PC-3 (cell line): ENCODE measurements at regions not wholly inside any gene's neighbourhood (a gene's known extent, or its start where the extent isn't known, plus 50 kb on each side); places are given as distances from the start of the nearest gene placed in this dataset.

Source experiments
- ATAC-seq: fragments of 200-7000 bp; cut with Tn5 transposase; 2 replicates; pipeline ENCODE4 v1.9.1; 2020; ENCODE audit warnings: mild to moderate bottlenecking, moderate library complexity
- BruUV-seq: library from RNA; stranded (reverse); fragments of 400-500 nt; replicated peaks from 2 replicates; lab custom pipeline; 2021; lab: Mats Ljungman, UMichigan
- CTCF ChIA-PET: fragments of 300-600 bp; sonication (Branson Sonifier 250); formaldehyde crosslinking; loops from one replicate; lab custom pipeline; 2022; ENCODE audit warnings: antibody characterized with exemption; lab: Charles Lee
- POLR2A ChIA-PET: fragments of 300-600 bp; sonication (Branson Sonifier 250); formaldehyde crosslinking; loops from one replicate; lab custom pipeline; 2022; ENCODE audit warnings: antibody characterized with exemption; ENCODE audit not compliant: unreplicated experiment; lab: Charles Lee
- DNase-seq: peaks from one replicate; pipeline ENCODE4 v3.0.0-alpha.2; 2015
- H2AFZ ChIP-seq: fragments of 300-600 bp; sonication (generic); 2 replicates; pipeline ENCODE4 v1.6.0; 2016; ENCODE audit warnings: antibody characterized with exemption, low read length
- H3F3A ChIP-seq: fragments of 300-600 bp; sonication (generic); one replicate; pipeline ENCODE4 v1.6.0; 2017; ENCODE audit warnings: antibody characterized with exemption, low read length, control low read depth, mild to moderate bottlenecking; ENCODE audit not compliant: unreplicated experiment
- H3K27ac ChIP-seq: fragments of 300-600 bp; sonication (generic); 2 replicates; pipeline ENCODE4 v1.5.1; 2016; ENCODE audit warnings: mild to moderate bottlenecking, low read length
- H3K27me3 ChIP-seq: fragments of 300-600 bp; sonication (generic); 2 replicates; pipeline ENCODE4 v1.6.1; 2016; ENCODE audit warnings: low read length, mixed read lengths
- H3K36me3 ChIP-seq: fragments of 300-600 bp; sonication (generic); 2 replicates; pipeline ENCODE4 v1.6.1; 2016; ENCODE audit warnings: low read depth, mixed run types, low read length, mixed read lengths
- H3K4me1 ChIP-seq: fragments of 300-600 bp; sonication (generic); 2 replicates; pipeline ENCODE4 v1.5.1; 2016; ENCODE audit warnings: low read length; ENCODE audit not compliant: insufficient read depth
- H3K4me2 ChIP-seq: fragments of 300-600 bp; sonication (generic); 2 replicates; pipeline ENCODE4 v1.6.0; 2016; ENCODE audit warnings: low read length
- H3K4me3 ChIP-seq: fragments of 300-600 bp; sonication (generic); 2 replicates; pipeline ENCODE4 v1.5.1; 2016; ENCODE audit warnings: mild to moderate bottlenecking, low read length, mixed read lengths
- H3K79me2 ChIP-seq: fragments of 300-600 bp; sonication (generic); 2 replicates; pipeline ENCODE4 v1.6.1; 2017; ENCODE audit warnings: low read length, mixed read lengths
- H3K9ac ChIP-seq: fragments of 300-600 bp; sonication (generic); 2 replicates; pipeline ENCODE4 v1.6.0; 2016; ENCODE audit warnings: mild to moderate bottlenecking, low read length
- H3K9me2 ChIP-seq: fragments of 300-600 bp; sonication (generic); replicated peaks from 2 replicates; pipeline ENCODE4 v1.6.1; 2016; ENCODE audit warnings: mixed run types, low read length, mixed read lengths
- H3K9me3 ChIP-seq: fragments of 300-600 bp; sonication (generic); 2 replicates; pipeline ENCODE4 v1.6.1; 2016; ENCODE audit warnings: low read length, mixed read lengths
- H4K20me1 ChIP-seq: fragments of 300-600 bp; sonication (generic); 2 replicates; pipeline ENCODE4 v1.6.1; 2016; ENCODE audit warnings: low read length, mixed read lengths
- CTCF ChIP-seq: fragments of 300-600 bp; sonication (generic); conservative IDR thresholded peaks from 2 replicates; pipeline ENCODE4 v1.5.1; 2017; ENCODE audit warnings: antibody characterized with exemption, low read depth, mild to moderate bottlenecking, low read length
- EZH2 ChIP-seq: fragments of 300-600 bp; sonication (generic); IDR thresholded peaks from one replicate; pipeline ENCODE4 v1.6.1; 2017; ENCODE audit warnings: antibody characterized with exemption, mild to moderate bottlenecking, low read length; ENCODE audit not compliant: unreplicated experiment
- EZH2phosphoT487 ChIP-seq: fragments of 300-600 bp; sonication (generic); IDR thresholded peaks from 2 replicates; pipeline ENCODE4 v1.6.1; 2018; ENCODE audit warnings: mild to moderate bottlenecking, antibody characterized with exemption, low read length, borderline replicate concordance
- intact Hi-C: fragments of 100-400 bp; cut with micrococcal nuclease; formaldehyde crosslinking; loops from 2 replicates; pipeline ENCODE4 v1.9.0; 2023

- no peak for DNase-seq
Measured at GRCh38 chr10:26384600-26384999, 53.5 kb upstream of the APBB1IP start.

GRCh38 chr10:26385443-26385842 is 52.7 kb upstream of the APBB1IP start:
- Histone ChIP-seq H3K9me2 (no peaks in the 10 kb centered on the region), H3K4me3 (no peak overlapping the region), H3K4me1 (no peaks in the 10 kb centered on the region), H3K27ac (no peak overlapping the region), H3K79me2 (no peaks in the 10 kb centered on the region), H3K9ac (no peak overlapping the region), H3K36me3 (no peaks in the 10 kb centered on the region), H4K20me1 (no peaks in the 10 kb centered on the region), H3K9me3 (no peaks in the 10 kb centered on the region), H3K27me3 (peaks cover 14% of the 10 kb centered on the region; the same call in 1 of the 2 replicates), H3F3A (no peaks in the 10 kb centered on the region), H3K4me2 (no peak overlapping the region), H2AFZ (no peak overlapping the region)
- no TSS peak for BruUV-seq
- TF ChIP-seq EZH2, result no peak
- TF ChIP-seq CTCF, result no peak
- ChIA-PET CTCF (no interaction called here), POLR2A (no interaction called here)
- intact Hi-C loops, result no loop called here
- no peak for DNase-seq
- ATAC-seq, result no peak

More at GRCh38 chr10:26384600-26384999, 53.5 kb upstream of the APBB1IP start:
- Histone ChIP-seq H4K20me1 (no peaks in the 10 kb centered on the region), H3K27me3 (peaks cover 14% of the 10 kb centered on the region; the same call in 1 of the 2 replicates), H3K79me2 (no peaks in the 10 kb centered on the region), H3K4me2 (no peak overlapping the region), H3K9me2 (no peaks in the 10 kb centered on the region), H3K4me3 (no peak overlapping the region), H3F3A (no peaks in the 10 kb centered on the region), H3K9ac (no peak overlapping the region), H3K27ac (no peak overlapping the region), H3K4me1 (no peaks in the 10 kb centered on the region), H3K9me3 (no peaks in the 10 kb centered on the region), H3K36me3 (no peaks in the 10 kb centered on the region), H2AFZ (no peak overlapping the region)
- ATAC-seq, result no peak
- no TSS peak for BruUV-seq
- intact Hi-C loops, result no loop called here
- TF ChIP-seq CTCF, result no peak
- TF ChIP-seq EZH2, result no peak
- no peak for TF ChIP-seq EZH2phosphoT487
- CTCF ChIA-PET, result no interaction called here
- POLR2A ChIA-PET, result no interaction called here

GRCh38 chr10:26386781-26387180 is 51.4 kb upstream of the APBB1IP start:
- H3K27ac ChIP-seq, result no peak overlapping the region
- ATAC-seq, result no peak
- no peak overlapping the region for H3K4me2 ChIP-seq
- ChIA-PET POLR2A (no interaction called here), CTCF (no interaction called here)
- H3K4me3 ChIP-seq, result no peak overlapping the region
- no peak for TF ChIP-seq EZH2
- no peak for TF ChIP-seq EZH2phosphoT487
- no peak for TF ChIP-seq CTCF
- H3K36me3 ChIP-seq, result no peaks in the 10 kb centered on the region
- no peaks in the 10 kb centered on the region for H3K4me1 ChIP-seq
- no TSS peak for BruUV-seq
- no peaks in the 10 kb centered on the region for H3K79me2 ChIP-seq
- no peak overlapping the region for H3K9ac ChIP-seq
- no peaks in the 10 kb centered on the region for H3K9me3 ChIP-seq
- DNase-seq, result no peak
- H3K9me2 ChIP-seq, result no peaks in the 10 kb centered on the region
- no peaks in the 10 kb centered on the region for H4K20me1 ChIP-seq
- H3K27me3 ChIP-seq, result peaks cover 14% of the 10 kb centered on the region; the same call in 1 of the 2 replicates
- no peaks in the 10 kb centered on the region for H3F3A ChIP-seq
- no peak overlapping the region for H2AFZ ChIP-seq
- intact Hi-C loops, result no loop called here
